Keratinocyte (primary cell): ENCODE measurements at regions not wholly inside any gene's neighbourhood (a gene's known extent, or its start where the extent isn't known, plus 50 kb on each side); places are given as distances from the start of the nearest gene placed in this dataset.

Source experiments
- EZH2 ChIP-seq: IDR thresholded peaks from one replicate; pipeline ENCODE4 v1.6.1; 2012; ENCODE audit warnings: inconsistent platforms, mild to moderate bottlenecking, low read length, moderate library complexity
- TF ChIP-seq, protein P1 (sequence below), 3 experiments: IDR thresholded peaks in 1 of 3; conservative IDR thresholded peaks in 1 of 3; optimal IDR thresholded peaks in 1 of 3; 2 replicates in 2 of 3; 3 replicates in 1 of 3; pipeline versions ENCODE3 to v1.5.1; 2011; ENCODE audit warnings: low read length in 3 of 3, mild to moderate bottlenecking in 3 of 3, moderate library complexity in 2 of 3, control low read depth in 1 of 3, inconsistent platforms in 1 of 3; ENCODE audit not compliant: insufficient read depth in 2 of 3; ENCODE audit errors: extremely low read depth in 1 of 3

GRCh38 chr1:215393476-215393875 is 173.6 kb upstream of the KCTD3 start:
- TF ChIP-seq, protein P1, sequence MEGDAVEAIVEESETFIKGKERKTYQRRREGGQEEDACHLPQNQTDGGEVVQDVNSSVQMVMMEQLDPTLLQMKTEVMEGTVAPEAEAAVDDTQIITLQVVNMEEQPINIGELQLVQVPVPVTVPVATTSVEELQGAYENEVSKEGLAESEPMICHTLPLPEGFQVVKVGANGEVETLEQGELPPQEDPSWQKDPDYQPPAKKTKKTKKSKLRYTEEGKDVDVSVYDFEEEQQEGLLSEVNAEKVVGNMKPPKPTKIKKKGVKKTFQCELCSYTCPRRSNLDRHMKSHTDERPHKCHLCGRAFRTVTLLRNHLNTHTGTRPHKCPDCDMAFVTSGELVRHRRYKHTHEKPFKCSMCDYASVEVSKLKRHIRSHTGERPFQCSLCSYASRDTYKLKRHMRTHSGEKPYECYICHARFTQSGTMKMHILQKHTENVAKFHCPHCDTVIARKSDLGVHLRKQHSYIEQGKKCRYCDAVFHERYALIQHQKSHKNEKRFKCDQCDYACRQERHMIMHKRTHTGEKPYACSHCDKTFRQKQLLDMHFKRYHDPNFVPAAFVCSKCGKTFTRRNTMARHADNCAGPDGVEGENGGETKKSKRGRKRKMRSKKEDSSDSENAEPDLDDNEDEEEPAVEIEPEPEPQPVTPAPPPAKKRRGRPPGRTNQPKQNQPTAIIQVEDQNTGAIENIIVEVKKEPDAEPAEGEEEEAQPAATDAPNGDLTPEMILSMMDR (optimal IDR thresholded peaks at IDR 0.05 in 1 of 3, IDR thresholded peaks at IDR 0.05 in 1 of 3, conservative IDR thresholded peaks at IDR 0.05 in 1 of 3; ENCODE audit: extremely low read depth in 1 of 3, insufficient read depth in 2 of 3, low read length in 3 of 3), result no peak
- no peak for TF ChIP-seq EZH2
